ENCODE measurements at regions not wholly inside any gene's neighbourhood (a gene's known extent, or its start where the extent isn't known, plus 50 kb on each side); places are given as distances from the start of the nearest gene placed in this dataset.

- TF ChIP-seq ZBTB37 (CRISPR knock-in tag; IDR thresholded peaks at IDR 0.05) (no peak), MAFG (CRISPR knock-in tag; IDR thresholded peaks at IDR 0.05) (no peak), MNT (IDR thresholded peaks at IDR 0.05) (peak; percentile 62), ZNF451 (CRISPR knock-in tag; IDR thresholded peaks at IDR 0.05) (no peak), ATF4 (CRISPR knock-in tag; IDR thresholded peaks at IDR 0.05) (no peak), RXRA (CRISPR knock-in tag; IDR thresholded peaks at IDR 0.05) (no peak), ZFX (CRISPR knock-in tag; IDR thresholded peaks at IDR 0.05; ENCODE audit: low read depth) (peak; percentile 8; the same call in 1 of the 2 replicates), SPEN (CRISPR knock-in tag; IDR thresholded peaks at IDR 0.05; ENCODE audit: low read depth) (no peak), TBL1XR1 (IDR thresholded peaks at IDR 0.05; ENCODE audit: borderline replicate concordance, low read length, partially characterized antibody) (no peak)
Observed at GRCh38 chr11:116421529-116422185, 351.1 kb downstream of the BUD13 start (continued).

All from HepG2 (cell line).